Breast epithelium (tissue), 3 donors: ENCODE measurements at regions not wholly inside any gene's neighbourhood (a gene's known extent, or its start where the extent isn't known, plus 50 kb on each side); places are given as distances from the start of the nearest gene placed in this dataset.

Experiments
- CTCF ChIP-seq, 3 donors: fragments of 450-650 bp; IDR thresholded peaks; one replicate each; pipeline ENCODE4 v1.5.1; 2016 to 2017; ENCODE audit warnings: antibody characterized with exemption in 3 of 3, mild to moderate bottlenecking in 3 of 3, moderate library complexity in 3 of 3
- POLR2AphosphoS5 ChIP-seq, 3 donors: sonication (generic); formaldehyde crosslinking; IDR thresholded peaks; one replicate each; pipeline ENCODE4 v1.6.1; 2017; ENCODE audit warnings: antibody characterized with exemption in 3 of 3

DNA sequence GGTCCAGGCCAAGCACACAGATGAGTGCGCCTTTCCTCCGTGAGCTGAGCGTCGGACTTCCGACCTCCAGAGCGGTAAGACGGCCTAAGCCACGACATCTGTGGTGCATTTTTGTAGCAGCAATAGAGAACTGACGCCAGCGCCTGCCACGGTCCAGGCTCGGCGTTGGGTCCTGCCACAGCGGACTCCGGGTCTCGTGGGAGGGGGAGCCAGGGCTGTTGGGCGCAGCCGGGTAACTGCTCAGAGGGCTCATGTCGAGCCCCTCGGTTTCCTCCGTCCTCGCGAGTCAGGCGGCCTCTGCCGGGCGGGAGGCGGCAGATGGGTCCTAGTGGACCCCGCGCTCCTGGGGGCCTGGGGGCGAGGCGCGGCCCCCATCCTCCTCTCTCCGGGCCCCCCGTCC is 216.1 kb downstream of the QKI start:
- TF ChIP-seq CTCF (IDR thresholded peaks at IDR 0.05) (no peak), POLR2AphosphoS5 (IDR thresholded peaks at IDR 0.05) (no peak)
